Esophagus (tissue), 2 donors: ENCODE measurements at regions not wholly inside any gene's neighbourhood (a gene's known extent, or its start where the extent isn't known, plus 50 kb on each side); places are given as distances from the start of the nearest gene placed in this dataset.
"Not testable (repeated sequence)": the region's sequence is repeated elsewhere in the genome, so short reads cannot be mapped to it uniquely, and the experiment has no call there.

Source experiments
- H3K27ac ChIP-seq, 2 donors: one replicate each; pipeline ENCODE4 v1.5.1; 2013; ENCODE audit warnings: low read depth in 2 of 2, mild to moderate bottlenecking in 2 of 2, inconsistent platforms in 1 of 2, low read length in 1 of 2, moderate library complexity in 1 of 2
- H3K27me3 ChIP-seq, 2 donors: one replicate each; pipeline ENCODE4 v1.6.1; 2013; ENCODE audit warnings: low read length in 2 of 2, control low read depth in 1 of 2, mild to moderate bottlenecking in 1 of 2; ENCODE audit not compliant: insufficient read depth in 2 of 2, control insufficient read depth in 1 of 2
- H3K36me3 ChIP-seq, 2 donors: one replicate each; pipeline ENCODE4 v1.6.1; 2013; ENCODE audit warnings: low read length in 1 of 2; ENCODE audit not compliant: control insufficient read depth in 2 of 2, insufficient read depth in 2 of 2
- H3K4me1 ChIP-seq, 2 donors: one replicate each; pipeline ENCODE4 v1.6.1; 2013; ENCODE audit warnings: low read length in 1 of 2; ENCODE audit not compliant: control insufficient read depth in 2 of 2, insufficient read depth in 2 of 2
- H3K4me3 ChIP-seq, 2 donors: one replicate each; pipeline ENCODE4 v1.5.1; 2013; ENCODE audit warnings: low read length in 2 of 2, mild to moderate bottlenecking in 2 of 2, low read depth in 1 of 2, moderate library complexity in 1 of 2
- H3K9me3 ChIP-seq, 2 donors: one replicate each; pipeline ENCODE4 v1.6.1; 2013; ENCODE audit warnings: mild to moderate bottlenecking in 2 of 2, low read depth in 1 of 2, low read length in 1 of 2, moderate library complexity in 1 of 2; ENCODE audit not compliant: control insufficient read depth in 2 of 2, insufficient read depth in 1 of 2
- WGBS, 2 donors: extraction: QIAGEN DNeasy Blood & Tissue Kit; methylation state at CpG; one replicate each; pipeline ENCODE4 v1.1.7; 2013; 5-methylcytosine and 5-hydroxymethylcytosine counted together
- donor health status: healthy with polysubstance abuse.
- donor health status: Bipolar disorder and iron deficiency.

- 86 to 88% methylated on average over 3 of the region's 3 CpGs for WGBS, 2 donors
- no peaks in the 10 kb centered on the region for H3K27me3 ChIP-seq
- no peaks in the 10 kb centered on the region for H3K4me1 ChIP-seq
- H3K36me3 ChIP-seq, result no peaks in the 10 kb centered on the region
- H3K9me3 ChIP-seq, result peaks cover 0 to 2% of the 10 kb centered on the region in 2 donors
- H3K27ac ChIP-seq, result no peak overlapping the region
- H3K4me3 ChIP-seq, result no peak overlapping the region
Measured at GRCh38 chr2:22175003-22175402, 1051.2 kb downstream of the TDRD15 start.

- Histone ChIP-seq H3K4me3 (no peak overlapping the region), H3K27ac (no peak overlapping the region), H3K36me3 (no peaks in the 10 kb centered on the region), H3K9me3 (peaks cover 0 to 4% of the 10 kb centered on the region in 2 donors), H3K27me3 (no peaks in the 10 kb centered on the region), H3K4me1 (no peaks in the 10 kb centered on the region)
- WGBS, 2 donors, result 83 to 87% methylated on average over 2 of the region's 2 CpGs
Measured at GRCh38 chr2:22185251-22185650, 1061.5 kb downstream of the TDRD15 start.

DNA sequence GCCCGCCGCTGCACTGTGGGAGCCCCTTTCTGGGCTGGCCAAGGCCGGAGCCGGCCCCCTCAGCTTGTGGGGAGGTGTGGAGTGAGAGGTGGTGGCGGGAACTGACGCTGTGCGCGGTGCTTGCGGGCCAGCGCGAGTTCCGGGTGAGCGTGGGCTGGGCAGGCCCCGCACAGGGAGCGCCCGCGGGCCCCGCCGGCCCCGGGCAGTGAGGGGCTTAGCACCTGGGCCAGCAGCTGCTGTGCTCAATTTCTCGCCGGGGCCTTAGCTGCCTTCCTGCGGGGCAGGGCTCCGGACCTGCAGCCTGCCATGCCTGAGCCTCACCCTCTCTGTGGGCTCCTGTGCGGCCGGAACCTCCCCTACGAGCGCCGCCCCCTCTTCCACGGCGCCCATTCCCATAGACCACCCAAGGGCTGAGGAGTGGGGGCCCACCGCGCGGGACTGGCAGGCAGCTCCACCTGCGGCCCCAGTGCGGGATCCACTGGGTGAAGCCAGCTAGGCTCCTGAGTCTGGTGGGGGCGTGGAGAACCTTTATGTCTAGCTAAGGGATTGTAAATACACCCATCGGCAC lies 1062.6 kb downstream of the TDRD15 start:
- not testable (repeated sequence) for H3K36me3 ChIP-seq, H3K4me1 ChIP-seq, H3K27me3 ChIP-seq, H3K27ac ChIP-seq, H3K4me3 ChIP-seq, H3K9me3 ChIP-seq
- 94 to 95% methylated on average over 37 to 38 of the region's 38 CpGs for WGBS, 2 donors

DNA sequence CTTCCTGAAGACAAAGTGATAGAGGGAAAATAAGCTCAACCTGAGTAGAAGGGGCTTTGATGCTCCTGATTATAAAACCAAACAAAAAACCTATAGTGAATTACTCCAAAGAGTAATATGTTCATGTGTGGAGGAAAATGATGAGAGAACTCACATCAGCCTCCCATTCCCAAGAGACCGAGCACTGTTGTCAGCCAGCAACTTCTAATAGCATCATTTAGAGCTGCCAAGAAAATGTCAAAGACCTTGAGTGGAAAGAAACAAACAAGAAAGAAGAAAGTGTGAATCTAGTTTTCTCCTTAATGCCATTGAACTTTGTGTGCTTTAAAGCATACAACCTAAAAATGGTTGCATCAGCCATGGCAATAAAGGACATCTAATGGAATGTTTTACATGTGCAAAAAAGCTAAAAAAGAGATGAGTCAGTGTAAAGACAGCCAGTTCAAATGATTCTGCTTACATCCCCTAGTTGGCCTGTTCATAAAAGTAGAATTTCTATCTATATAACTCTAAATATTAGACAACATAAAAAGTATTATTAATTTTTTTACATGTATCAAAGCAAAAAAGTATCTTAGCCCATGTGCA lies 1066.2 kb downstream of the TDRD15 start:
- H3K36me3 ChIP-seq, result no peaks in the 10 kb centered on the region
- peaks cover 0 to 4% of the 10 kb centered on the region in 2 donors for H3K9me3 ChIP-seq
- WGBS, 2 donors, result 78 to 79% methylated on average over 1 of the region's 1 CpG
- H3K4me1 ChIP-seq, result no peaks in the 10 kb centered on the region
- H3K27ac ChIP-seq, result no peak overlapping the region
- H3K4me3 ChIP-seq, result no peak overlapping the region
- no peaks in the 10 kb centered on the region for H3K27me3 ChIP-seq

- Histone ChIP-seq H3K27me3 (no peaks in the 10 kb centered on the region), H3K27ac (no peak overlapping the region), H3K4me3 (no peak overlapping the region), H3K9me3 (no peaks in the 10 kb centered on the region), H3K36me3 (no peaks in the 10 kb centered on the region), H3K4me1 (no peaks in the 10 kb centered on the region)
- WGBS, 2 donors, result 95% methylated on average over 1 of the region's 1 CpG
Measured at GRCh38 chr2:22194218-22194617, 1070.5 kb downstream of the TDRD15 start.

DNA sequence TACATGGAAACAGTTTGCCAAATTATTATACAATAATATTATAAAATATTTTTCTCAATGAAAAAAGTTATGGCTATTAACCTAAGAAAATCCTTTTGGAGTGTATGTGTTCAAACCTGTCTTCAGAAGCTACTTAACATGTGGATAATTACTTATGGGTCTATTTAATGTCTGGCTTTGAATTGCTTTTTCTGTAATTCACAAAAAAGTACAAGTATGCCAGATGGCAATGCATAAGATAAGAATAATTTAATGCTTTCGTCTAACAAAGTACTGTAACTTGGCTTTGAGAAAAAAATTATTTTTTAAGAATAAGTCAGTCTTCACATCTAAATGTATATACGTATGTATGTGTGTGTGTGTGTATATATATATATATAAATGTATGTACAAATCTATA lies 1073.0 kb downstream of the TDRD15 start:
- H3K4me1 ChIP-seq, result no peaks in the 10 kb centered on the region
- no peaks in the 10 kb centered on the region for H3K9me3 ChIP-seq
- H3K36me3 ChIP-seq, result no peaks in the 10 kb centered on the region
- no peak overlapping the region for H3K27ac ChIP-seq
- no peak overlapping the region for H3K4me3 ChIP-seq
- 69 to 76% methylated on average over 2 of the region's 2 CpGs for WGBS, 2 donors
- no peaks in the 10 kb centered on the region for H3K27me3 ChIP-seq

DNA sequence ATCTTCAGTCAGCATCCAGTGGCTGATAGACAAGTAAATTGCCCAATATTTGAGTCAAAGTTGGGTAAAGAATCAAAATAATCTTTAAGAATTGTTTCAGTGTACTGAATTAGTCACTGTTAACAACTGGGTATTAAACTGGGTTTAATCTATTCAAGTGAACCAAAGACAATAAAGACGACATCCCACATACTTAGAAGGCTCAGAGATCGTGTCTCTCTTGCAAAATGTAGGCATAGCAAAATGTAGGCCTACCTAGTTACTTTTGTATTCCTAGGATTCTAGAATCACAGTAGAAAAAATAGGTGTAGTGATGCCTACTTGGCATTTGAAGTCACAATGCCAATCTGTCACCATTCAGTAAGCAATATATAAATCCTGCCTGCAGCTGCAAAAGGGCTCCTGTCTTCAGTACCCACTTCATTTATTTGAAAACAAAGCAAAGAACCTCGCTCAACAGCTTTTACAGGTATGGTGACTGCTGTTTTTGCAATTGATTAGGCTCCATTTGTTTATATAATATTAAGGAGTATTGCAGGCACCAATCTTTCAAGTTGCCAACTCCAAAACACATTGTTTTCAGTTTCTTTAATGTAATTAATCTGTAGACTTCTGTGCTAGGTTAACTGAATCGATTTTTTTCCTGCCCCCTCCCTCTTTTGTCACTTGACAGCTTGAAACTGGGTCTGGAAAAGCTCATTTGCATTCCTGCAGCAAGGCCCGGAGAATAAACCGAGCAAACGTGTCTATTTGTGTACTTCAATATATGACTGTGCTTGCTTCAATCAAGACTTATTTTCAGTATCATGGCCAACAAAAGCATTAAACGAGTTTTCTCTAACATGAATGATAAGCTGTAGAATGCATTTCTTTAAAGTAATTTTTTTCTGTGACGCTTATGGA lies 1074.9 kb downstream of the TDRD15 start:
- H3K9me3 ChIP-seq, result no peaks in the 10 kb centered on the region
- 42 to 44% methylated on average over 9 of the region's 9 CpGs for WGBS, 2 donors
- H3K4me3 ChIP-seq, result no peak overlapping the region
- no peaks in the 10 kb centered on the region for H3K36me3 ChIP-seq
- H3K27me3 ChIP-seq, result no peaks in the 10 kb centered on the region
- no peaks in the 10 kb centered on the region for H3K4me1 ChIP-seq
- no peak overlapping the region for H3K27ac ChIP-seq

DNA sequence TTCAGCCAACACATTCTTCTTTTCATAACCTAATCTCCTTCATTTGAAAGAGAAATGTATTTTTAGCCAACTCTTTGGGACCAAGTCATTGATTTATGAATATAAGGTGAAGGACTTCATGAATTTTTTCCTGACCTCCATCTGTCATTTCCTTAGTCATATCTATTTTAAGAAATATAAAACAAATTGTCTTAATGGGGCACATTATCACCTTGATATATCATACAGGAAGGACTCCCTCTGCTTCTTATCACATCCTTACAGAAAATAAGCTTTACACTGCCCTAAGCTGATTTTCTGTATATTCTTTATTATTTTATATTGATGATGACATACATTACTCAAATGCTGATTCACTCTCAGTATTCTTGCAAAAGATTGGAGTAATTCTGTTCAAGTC lies 1076.2 kb downstream of the TDRD15 start:
- H3K9me3 ChIP-seq, result no peaks in the 10 kb centered on the region
- H3K27me3 ChIP-seq, result no peaks in the 10 kb centered on the region
- no peak overlapping the region for H3K4me3 ChIP-seq
- no peak overlapping the region for H3K27ac ChIP-seq
- H3K36me3 ChIP-seq, result no peaks in the 10 kb centered on the region
- H3K4me1 ChIP-seq, result no peaks in the 10 kb centered on the region

DNA sequence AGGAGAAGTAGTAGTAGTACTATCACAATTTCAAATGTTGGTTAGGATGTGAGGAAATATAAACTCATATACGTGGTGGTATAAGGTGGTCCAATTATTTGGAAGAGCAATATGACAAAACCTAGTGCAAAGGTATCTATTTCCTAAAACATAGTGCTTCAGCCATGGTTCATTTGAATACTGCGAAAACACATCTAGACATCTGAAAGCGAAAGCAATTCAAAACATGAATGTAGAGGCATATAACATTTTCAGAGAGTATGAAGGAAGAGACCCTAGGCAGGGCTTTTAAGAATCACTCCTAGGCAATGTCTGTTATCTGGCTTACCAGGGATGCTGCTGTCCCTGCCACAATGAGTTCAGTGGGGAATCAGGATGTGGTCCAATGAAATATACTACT lies 1085.8 kb downstream of the TDRD15 start:
- H3K4me3 ChIP-seq, result no peak overlapping the region
- H3K27me3 ChIP-seq, result no peaks in the 10 kb centered on the region
- H3K27ac ChIP-seq, result no peak overlapping the region
- no peaks in the 10 kb centered on the region for H3K36me3 ChIP-seq
- H3K9me3 ChIP-seq, result no peaks in the 10 kb centered on the region
- WGBS, 2 donors, result 82 to 93% methylated on average over 3 of the region's 3 CpGs
- H3K4me1 ChIP-seq, result no peaks in the 10 kb centered on the region
